ENCODE measurements at regions not wholly inside any gene's neighbourhood (a gene's known extent, or its start where the extent isn't known, plus 50 kb on each side); places are given as distances from the start of the nearest gene placed in this dataset.

- WGBS, 4 donors: 39 to 58% (median 50%) methylated on average over 2 of the region's 2 CpGs
- Histone ChIP-seq H3K4me3 (no peak overlapping the region), H3K27ac (no peak overlapping the region), H3K4me1 (replicated peaks in 1 of 2) (no peaks in the 10 kb centered on the region), H3K36me3 (replicated peaks in 1 of 2) (no peaks in the 10 kb centered on the region), H3K9me3 (replicated peaks in 1 of 3) (no peaks in the 10 kb centered on the region), H3K27me3 (peaks cover 8% of the 10 kb centered on the region)
- intact Hi-C loops (cut with DNase I): no loop called here
- no peak for TF ChIP-seq POLR2A (IDR thresholded peaks at IDR 0.05)
- TF ChIP-seq, protein P1, sequence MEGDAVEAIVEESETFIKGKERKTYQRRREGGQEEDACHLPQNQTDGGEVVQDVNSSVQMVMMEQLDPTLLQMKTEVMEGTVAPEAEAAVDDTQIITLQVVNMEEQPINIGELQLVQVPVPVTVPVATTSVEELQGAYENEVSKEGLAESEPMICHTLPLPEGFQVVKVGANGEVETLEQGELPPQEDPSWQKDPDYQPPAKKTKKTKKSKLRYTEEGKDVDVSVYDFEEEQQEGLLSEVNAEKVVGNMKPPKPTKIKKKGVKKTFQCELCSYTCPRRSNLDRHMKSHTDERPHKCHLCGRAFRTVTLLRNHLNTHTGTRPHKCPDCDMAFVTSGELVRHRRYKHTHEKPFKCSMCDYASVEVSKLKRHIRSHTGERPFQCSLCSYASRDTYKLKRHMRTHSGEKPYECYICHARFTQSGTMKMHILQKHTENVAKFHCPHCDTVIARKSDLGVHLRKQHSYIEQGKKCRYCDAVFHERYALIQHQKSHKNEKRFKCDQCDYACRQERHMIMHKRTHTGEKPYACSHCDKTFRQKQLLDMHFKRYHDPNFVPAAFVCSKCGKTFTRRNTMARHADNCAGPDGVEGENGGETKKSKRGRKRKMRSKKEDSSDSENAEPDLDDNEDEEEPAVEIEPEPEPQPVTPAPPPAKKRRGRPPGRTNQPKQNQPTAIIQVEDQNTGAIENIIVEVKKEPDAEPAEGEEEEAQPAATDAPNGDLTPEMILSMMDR (IDR thresholded peaks at IDR 0.05): no peak
- no peak for DNase-seq
These were observed 95.7 kb upstream of the SIM2 start for GRCh38 chr21:36603221-36603620.

- no peak for DNase-seq
- no peak overlapping the region for H3K4me3 ChIP-seq
- 59 to 77% (median 67%) methylated on average over 6 to 8 of the region's 8 CpGs for WGBS, 4 donors
- no peaks in the 10 kb centered on the region for H3K4me1 ChIP-seq (replicated peaks in 1 of 2)
- H3K27me3 ChIP-seq: peaks cover 7% of the 10 kb centered on the region
- intact Hi-C loops (cut with DNase I): no loop called here
- TF ChIP-seq, protein P1 (IDR thresholded peaks at IDR 0.05): no peak
- TF ChIP-seq POLR2A (IDR thresholded peaks at IDR 0.05): no peak
- H3K27ac ChIP-seq: no peak overlapping the region
- H3K9me3 ChIP-seq (replicated peaks in 1 of 3): no peaks in the 10 kb centered on the region
- no peaks in the 10 kb centered on the region for H3K36me3 ChIP-seq (replicated peaks in 1 of 2)
These were observed 93.5 kb upstream of the SIM2 start for GRCh38 chr21:36605426-36605825.

GRCh38 chr21:36606287-36606982, 92.5 kb upstream of the SIM2 start:
- Histone ChIP-seq H3K4me1 (replicated peaks in 1 of 2) (no peaks in the 10 kb centered on the region), H3K4me3 (no peak overlapping the region), H3K27ac (no peak overlapping the region), H3K36me3 (replicated peaks in 1 of 2) (no peaks in the 10 kb centered on the region), H3K27me3 (peaks cover 5% of the 10 kb centered on the region), H3K9me3 (replicated peaks in 1 of 3) (no peaks in the 10 kb centered on the region)
- 70 to 79% (median 70%) methylated on average over 16 to 19 of the region's 19 CpGs for WGBS, 4 donors
- TF ChIP-seq POLR2A (IDR thresholded peaks at IDR 0.05): no peak
- TF ChIP-seq, protein P1 (IDR thresholded peaks at IDR 0.05): no peak
- intact Hi-C loops (cut with DNase I): no loop called here
- no peak for DNase-seq

- Histone ChIP-seq H3K27me3 (peaks cover 5% of the 10 kb centered on the region), H3K4me3 (no peak overlapping the region), H3K9me3 (replicated peaks in 1 of 3) (no peaks in the 10 kb centered on the region), H3K4me1 (replicated peaks in 1 of 2) (no peaks in the 10 kb centered on the region), H3K36me3 (replicated peaks in 1 of 2) (no peaks in the 10 kb centered on the region), H3K27ac (no peak overlapping the region)
- DNase-seq: no peak
- no peak for TF ChIP-seq POLR2A (IDR thresholded peaks at IDR 0.05)
- TF ChIP-seq, protein P1 (IDR thresholded peaks at IDR 0.05): no peak
- 65 to 84% (median 71%) methylated on average over 4 to 6 of the region's 6 CpGs for WGBS, 4 donors
- intact Hi-C loops (cut with DNase I): no loop called here
These were observed 92.0 kb upstream of the SIM2 start for GRCh38 chr21:36606983-36607325.
